Stimulated activated CD4-positive, alpha-beta T cell treated with anti-CD3 and anti-CD28 coated beads, Interleukin-15, amount 100 ng/mL, for 48 hours (primary cell): ENCODE measurements at regions not wholly inside any gene's neighbourhood (a gene's known extent, or its start where the extent isn't known, plus 50 kb on each side); places are given as distances from the start of the nearest gene placed in this dataset.

Source experiments
- DNase-seq, 2 donors: peaks; one replicate each; pipeline ENCODE4 v3.0.0-alpha.2; 2020; ENCODE audit warnings: low read depth in 2 of 2

DNA sequence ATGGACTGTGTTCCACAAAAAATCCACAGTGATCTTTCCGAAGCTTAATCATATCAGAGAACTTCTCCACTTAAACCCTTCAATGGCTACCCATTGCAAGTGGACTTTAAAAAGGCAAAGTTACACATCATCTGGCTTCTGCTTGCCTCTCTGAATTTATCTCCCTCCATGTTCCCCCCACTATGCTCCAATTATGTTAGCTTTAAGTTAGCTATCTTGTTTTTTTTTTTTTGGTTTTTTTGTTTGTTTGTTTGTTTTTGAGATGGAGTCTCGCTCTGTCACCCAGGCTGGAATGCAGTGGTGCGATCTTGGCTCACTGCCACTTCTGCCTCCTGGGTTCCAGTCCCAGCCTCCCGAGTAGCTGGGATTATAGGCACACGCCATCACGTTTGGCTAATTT is 166.4 kb upstream of the ADGRL2 start:
- DNase-seq: no peak

- DNase-seq: no peak
These were observed 181.6 kb upstream of the ADGRL2 start for GRCh38 chr1:81619156-81619555.

DNA sequence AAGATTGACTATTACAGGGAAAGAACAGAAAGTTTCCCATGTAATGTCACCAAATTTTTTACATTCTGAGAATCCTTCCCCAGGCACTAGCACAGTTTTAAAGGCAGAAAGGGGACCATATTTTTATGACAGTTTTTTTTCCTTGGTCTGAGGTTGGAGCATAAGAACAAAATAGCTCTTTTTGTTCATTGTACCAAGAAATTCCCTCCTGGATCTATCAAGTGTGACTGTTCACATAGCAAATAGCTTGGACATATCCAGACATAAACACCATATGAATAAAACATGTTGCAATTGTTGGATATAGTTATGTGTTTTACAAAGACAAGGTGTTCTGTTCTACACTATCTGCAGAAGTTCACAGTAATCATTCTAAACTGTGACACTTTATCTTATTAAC is 182.4 kb upstream of the ADGRL2 start:
- no peak for DNase-seq

- no peak for DNase-seq
These were observed 183.3 kb upstream of the ADGRL2 start for GRCh38 chr1:81617308-81617967.

GRCh38 chr1:81613803-81614202 is 186.9 kb upstream of the ADGRL2 start:
- DNase-seq: no peak

GRCh38 chr1:81607924-81608323 is 192.8 kb upstream of the ADGRL2 start:
- DNase-seq: no peak

DNA sequence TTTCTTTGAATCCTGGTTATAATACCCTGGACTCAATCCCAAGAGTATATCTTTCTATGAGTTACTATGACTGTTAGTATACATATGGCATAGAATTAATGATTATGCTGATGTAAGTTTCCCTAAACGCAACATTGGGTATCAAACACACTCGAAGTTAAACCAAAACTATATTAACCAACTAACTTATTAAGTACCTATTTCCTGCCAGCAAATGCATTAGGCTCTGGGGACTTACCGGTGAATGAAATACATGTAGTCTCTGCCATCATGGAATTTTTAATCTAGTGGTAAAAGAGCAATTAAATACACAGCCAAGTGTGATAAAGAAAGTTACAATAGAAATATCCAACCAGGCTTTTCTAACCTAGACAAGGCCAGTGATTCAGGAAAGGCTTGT is 193.6 kb upstream of the ADGRL2 start:
- DNase-seq: no peak

GRCh38 chr1:81606656-81607055 is 194.1 kb upstream of the ADGRL2 start:
- DNase-seq: no peak

GRCh38 chr1:81605023-81605422 is 195.7 kb upstream of the ADGRL2 start:
- DNase-seq: no peak

DNA sequence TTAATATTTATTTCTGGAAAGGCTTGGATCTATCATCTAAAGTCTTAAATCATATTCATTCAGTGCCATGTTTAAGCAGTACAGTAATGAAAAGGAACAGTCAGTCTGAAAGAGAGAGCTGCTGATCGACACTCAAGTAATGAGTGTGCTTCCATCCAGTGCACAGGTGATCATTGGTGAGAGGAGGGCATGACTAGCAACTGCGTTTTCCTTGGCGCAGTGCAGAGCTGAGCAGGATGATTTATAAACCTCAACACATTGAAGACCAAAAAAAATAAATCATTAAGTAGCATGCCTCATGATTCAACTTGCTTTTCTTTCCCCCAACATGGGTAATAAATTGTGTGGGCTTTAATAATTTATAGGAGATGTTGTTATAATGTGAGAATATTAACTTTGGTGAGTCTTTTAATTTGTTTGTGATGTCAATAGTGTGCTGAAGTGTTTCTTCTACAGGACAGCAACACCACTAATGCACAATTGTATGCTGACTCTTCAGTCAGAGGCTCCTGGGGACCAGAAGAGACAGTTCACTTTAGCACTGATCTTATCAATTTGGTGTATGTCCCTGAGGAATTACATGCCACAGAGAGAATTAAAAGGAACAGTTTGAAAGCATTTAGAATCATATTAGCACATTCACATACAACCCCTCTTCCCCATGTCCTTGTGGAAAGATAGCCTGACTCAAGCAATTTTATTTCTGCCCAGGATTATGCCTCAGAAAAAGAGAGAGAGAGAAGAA is 199.7 kb upstream of the ADGRL2 start:
- no peak for DNase-seq

DNA sequence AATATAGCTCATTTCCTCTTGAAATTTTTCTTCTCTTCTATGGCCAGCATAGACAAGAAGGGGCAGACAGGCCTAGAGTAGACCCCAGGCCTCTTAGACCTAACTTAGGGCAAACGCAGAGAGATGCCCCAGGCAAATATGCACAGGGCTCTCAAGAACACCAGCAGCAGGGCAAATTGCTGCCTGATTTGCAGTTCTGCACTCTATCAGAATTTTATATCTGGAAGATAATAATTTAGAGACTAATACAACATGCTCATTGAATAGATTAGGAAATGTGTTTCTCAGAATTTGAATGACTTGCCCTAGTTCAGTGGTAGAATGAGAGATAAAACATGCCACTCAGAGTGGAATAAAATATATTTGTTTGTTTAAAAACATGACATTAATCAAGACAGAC is 200.4 kb upstream of the ADGRL2 start:
- no peak for DNase-seq

GRCh38 chr1:81598623-81599022 is 202.1 kb upstream of the ADGRL2 start:
- no peak for DNase-seq

DNA sequence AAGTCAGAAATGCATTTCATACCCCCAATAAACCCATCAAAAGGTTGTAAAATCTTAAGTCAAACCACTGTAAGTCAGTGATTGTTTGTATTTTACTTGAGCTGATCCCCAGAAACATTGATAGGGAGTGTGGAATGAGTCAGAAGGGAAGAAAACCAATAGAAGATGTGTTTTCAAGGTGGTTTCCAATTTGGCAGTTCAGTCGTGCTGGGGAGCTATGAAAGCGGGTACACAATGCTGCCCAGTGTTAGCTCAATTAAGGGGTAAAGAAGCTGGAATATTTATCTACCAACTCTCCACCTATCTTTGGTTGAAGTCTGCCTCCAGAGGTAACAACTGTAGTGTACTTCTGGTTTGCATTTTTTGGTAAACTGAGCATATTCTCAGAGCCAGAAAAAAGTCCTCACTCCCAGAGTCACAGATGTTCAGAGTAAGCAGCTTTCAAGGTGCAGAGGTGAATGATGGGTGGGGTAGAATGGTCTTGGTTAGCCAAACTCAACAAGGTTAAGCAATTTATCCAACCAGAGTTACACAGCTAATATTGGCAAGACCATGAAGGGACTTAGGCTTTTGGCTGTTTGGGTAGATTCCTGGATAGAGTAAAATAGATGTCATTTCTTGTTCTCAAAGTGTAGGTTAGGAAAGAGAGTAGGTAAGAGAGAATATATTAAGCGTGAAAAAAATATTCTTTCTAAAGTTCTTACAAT is 202.9 kb upstream of the ADGRL2 start:
- no peak for DNase-seq

- no peak for DNase-seq
These were observed 204.4 kb upstream of the ADGRL2 start for GRCh38 chr1:81596341-81596740.

DNA sequence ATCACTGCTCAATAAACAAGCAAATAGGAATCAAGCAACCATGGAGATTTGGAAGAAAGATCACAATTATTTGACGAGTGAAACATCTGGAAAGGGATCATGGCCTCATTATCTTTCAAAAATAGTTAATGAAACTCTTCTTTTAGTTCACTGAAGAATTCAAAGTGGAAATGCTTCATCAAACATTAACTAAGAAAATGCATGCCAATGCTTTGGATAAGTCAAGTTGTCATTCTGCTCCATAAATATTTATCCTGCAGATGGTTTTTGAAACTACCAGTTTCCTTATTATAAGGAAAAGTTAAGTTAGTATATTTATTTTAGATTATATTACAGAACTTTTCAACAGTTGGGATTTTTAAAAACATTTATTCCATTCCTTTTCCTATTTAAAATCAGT is 206.5 kb upstream of the ADGRL2 start:
- no peak for DNase-seq

DNA sequence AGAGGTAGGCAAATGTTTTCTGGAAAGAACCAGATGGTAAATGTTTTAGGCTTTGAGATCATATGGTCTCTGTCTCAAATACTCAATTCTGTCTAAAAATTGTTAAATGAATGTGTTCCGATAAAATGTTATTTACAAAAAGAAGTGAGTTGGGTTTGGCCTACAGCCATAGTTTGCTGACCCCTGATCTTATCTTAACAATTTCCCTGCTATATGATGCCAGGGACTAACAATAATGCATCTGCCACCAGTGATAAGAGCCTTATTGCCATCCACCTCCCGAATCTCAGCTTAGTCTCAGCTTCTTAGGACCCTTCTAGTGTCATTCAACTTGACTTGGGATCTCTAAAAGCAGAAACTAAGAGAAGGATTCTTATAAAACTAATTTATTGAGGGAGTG is 208.5 kb upstream of the ADGRL2 start:
- DNase-seq: no peak

- no peak for DNase-seq
These were observed 210.6 kb upstream of the ADGRL2 start for GRCh38 chr1:81590171-81590570.

- no peak for DNase-seq
These were observed 212.6 kb upstream of the ADGRL2 start for GRCh38 chr1:81588149-81588548.

DNA sequence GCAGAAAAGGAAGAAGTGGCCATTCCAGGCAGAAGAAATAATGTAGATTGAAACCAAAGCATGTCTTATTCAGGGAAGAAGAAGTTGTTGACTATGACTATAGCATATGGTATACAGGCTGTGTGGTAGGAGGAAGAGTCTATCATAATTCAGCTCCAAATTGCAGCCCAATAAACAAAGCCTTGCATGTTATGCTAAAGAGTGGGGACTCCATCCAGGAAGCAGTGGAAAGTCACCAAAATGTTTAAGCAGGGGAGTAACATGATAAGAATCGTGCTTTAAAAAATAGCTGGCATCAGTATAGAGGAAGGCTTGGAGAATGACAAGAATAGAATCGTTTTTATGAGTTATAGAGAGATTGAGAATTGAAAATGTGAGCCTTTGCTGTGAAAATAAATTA is 213.3 kb upstream of the ADGRL2 start:
- DNase-seq: no peak

DNA sequence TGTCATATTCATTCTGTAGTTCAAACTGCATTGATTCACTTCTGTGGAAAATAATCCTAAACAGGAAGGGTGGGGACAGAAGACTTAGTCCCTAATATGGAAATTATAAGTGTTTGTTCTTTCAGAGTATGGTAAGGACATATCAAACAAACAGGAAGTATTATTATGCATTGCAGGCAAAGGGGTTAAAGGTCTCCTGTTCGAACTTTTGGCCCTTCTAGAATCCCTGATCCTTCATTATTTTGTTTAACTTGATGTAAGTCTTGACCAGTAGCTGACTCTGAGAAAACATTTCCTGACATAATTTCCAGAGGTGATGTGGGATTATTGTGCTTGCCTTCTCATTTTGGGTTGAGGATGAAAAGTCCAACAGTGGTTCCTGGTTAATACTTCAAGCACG is 215.4 kb upstream of the ADGRL2 start:
- DNase-seq: no peak

GRCh38 chr1:81584398-81584797 is 216.3 kb upstream of the ADGRL2 start:
- no peak for DNase-seq

GRCh38 chr1:81583878-81584277 is 216.9 kb upstream of the ADGRL2 start:
- DNase-seq: no peak

- no peak for DNase-seq
These were observed 218.2 kb upstream of the ADGRL2 start for GRCh38 chr1:81582467-81582986.
